Omental fat pad (tissue), 3 donors: ENCODE measurements at regions not wholly inside any gene's neighbourhood (a gene's known extent, or its start where the extent isn't known, plus 50 kb on each side); places are given as distances from the start of the nearest gene placed in this dataset.

ENCODE experiments used
- ATAC-seq: fragments of 150-250 bp; one replicate; pipeline ENCODE4 v1.9.1; 2016; ENCODE audit warnings: mild to moderate bottlenecking, moderate library complexity; ENCODE audit not compliant: low FRiP score
- DNase-seq: peaks from one replicate; pipeline ENCODE4 v3.0.0-alpha.2; 2019; ENCODE audit warnings: low spot score
- CTCF ChIP-seq, 3 donors: fragments of 450-650 bp; IDR thresholded peaks; one replicate each; pipeline ENCODE4 v1.5.1; 2016 to 2017; ENCODE audit warnings: antibody characterized with exemption in 3 of 3, mild to moderate bottlenecking in 3 of 3, moderate library complexity in 2 of 3

- ATAC-seq (no peak), DNase-seq (no peak)
- no peak for TF ChIP-seq CTCF (IDR thresholded peaks at IDR 0.05)
Measured at GRCh38 chr4:62528874-62529273, 1328.7 kb downstream of the ADGRL3 start.

- ATAC-seq (no peak), DNase-seq (no peak)
- TF ChIP-seq CTCF (IDR thresholded peaks at IDR 0.05): no peak
Measured at GRCh38 chr4:62526671-62527070, 1326.5 kb downstream of the ADGRL3 start.

- no peak for TF ChIP-seq CTCF (IDR thresholded peaks at IDR 0.05)
- DNase-seq: no peak
- ATAC-seq: no peak
Measured at GRCh38 chr4:62523256-62523655, 1323.1 kb downstream of the ADGRL3 start.

GRCh38 chr4:62522273-62522672 is 1322.1 kb downstream of the ADGRL3 start:
- DNase-seq: no peak
- no peak for TF ChIP-seq CTCF (IDR thresholded peaks at IDR 0.05)
- ATAC-seq: no peak

- ATAC-seq (no peak), DNase-seq (no peak)
- no peak for TF ChIP-seq CTCF (IDR thresholded peaks at IDR 0.05)
Measured at GRCh38 chr4:62517716-62518115, 1317.6 kb downstream of the ADGRL3 start.

GRCh38 chr4:62513306-62513705 is 1313.2 kb downstream of the ADGRL3 start:
- no peak for TF ChIP-seq CTCF (IDR thresholded peaks at IDR 0.05)
- ATAC-seq (no peak), DNase-seq (no peak)

- DNase-seq (no peak), ATAC-seq (no peak)
- no peak for TF ChIP-seq CTCF (IDR thresholded peaks at IDR 0.05)
Measured at GRCh38 chr4:62512271-62512670, 1312.1 kb downstream of the ADGRL3 start.
